D721Med (cell line): ENCODE measurements at regions not wholly inside any gene's neighbourhood (a gene's known extent, or its start where the extent isn't known, plus 50 kb on each side); places are given as distances from the start of the nearest gene placed in this dataset.

Experiments
- DNase-seq: peaks from one replicate; pipeline ENCODE4 v3.0.0; 2011; ENCODE audit warnings: low spot score; ENCODE audit not compliant: insufficient read length
- FAIRE-seq: peaks from 2 replicates; lab custom pipeline; 2011; peaks lifted over from hg19 to GRCh38; lab: Jason Lieb, UNC
- CTCF ChIP-seq: IDR thresholded peaks from 2 replicates; pipeline ENCODE4 v1.5.1; 2012; ENCODE audit warnings: mild to moderate bottlenecking, control low read depth; ENCODE audit not compliant: insufficient read depth; ENCODE audit errors: missing control alignments

GRCh38 chr5:117242028-117242427 is 667.4 kb upstream of the SEMA6A start:
- no peak for TF ChIP-seq CTCF
- DNase-seq (no peak), FAIRE-seq (no peak)

DNA sequence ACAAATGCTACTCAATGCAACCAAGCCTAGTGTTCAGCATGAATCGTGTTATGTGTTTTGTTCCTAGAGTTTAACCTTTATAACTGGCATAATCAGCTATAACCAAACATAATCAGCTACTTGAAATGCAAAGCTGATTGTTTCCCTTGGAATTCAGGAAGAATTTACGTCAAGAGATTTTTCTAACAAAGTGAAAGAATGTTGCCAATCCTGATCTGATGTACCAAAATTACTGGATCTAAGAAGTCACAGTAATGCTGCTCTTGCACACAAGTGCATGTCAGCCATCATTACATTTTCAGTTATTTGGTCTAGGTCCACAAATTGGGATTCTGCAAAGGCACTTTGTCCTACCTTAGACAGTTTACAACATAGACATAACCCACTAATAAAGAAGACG is 662.3 kb upstream of the SEMA6A start:
- no peak for TF ChIP-seq CTCF
- FAIRE-seq: no peak
- DNase-seq: no peak

GRCh38 chr5:117235786-117236185 is 661.2 kb upstream of the SEMA6A start:
- FAIRE-seq (no peak), DNase-seq (no peak)
- TF ChIP-seq CTCF: no peak

GRCh38 chr5:117230375-117230774 is 655.8 kb upstream of the SEMA6A start:
- TF ChIP-seq CTCF: no peak
- FAIRE-seq: no peak
- no peak for DNase-seq

DNA sequence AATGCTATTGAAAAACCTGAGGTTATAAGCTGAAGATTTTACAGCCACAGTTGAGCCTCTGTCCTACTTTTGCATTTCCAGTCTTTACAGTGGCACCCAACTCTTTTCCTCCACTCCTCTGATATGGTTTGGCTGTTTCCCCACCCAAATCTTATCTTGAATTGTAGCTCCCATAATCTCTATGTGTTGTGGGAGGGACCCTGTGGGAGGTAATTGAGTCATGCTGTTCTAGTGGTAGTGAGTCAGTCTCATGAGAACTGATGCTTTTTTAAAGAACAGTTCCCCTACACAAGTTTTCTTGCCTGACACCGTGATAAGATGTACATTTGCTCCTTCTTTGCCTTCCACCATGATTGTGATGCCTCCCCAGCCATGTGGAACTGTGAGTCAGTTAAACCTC is 646.1 kb upstream of the SEMA6A start:
- DNase-seq: no peak
- no peak for FAIRE-seq
- no peak for TF ChIP-seq CTCF

DNA sequence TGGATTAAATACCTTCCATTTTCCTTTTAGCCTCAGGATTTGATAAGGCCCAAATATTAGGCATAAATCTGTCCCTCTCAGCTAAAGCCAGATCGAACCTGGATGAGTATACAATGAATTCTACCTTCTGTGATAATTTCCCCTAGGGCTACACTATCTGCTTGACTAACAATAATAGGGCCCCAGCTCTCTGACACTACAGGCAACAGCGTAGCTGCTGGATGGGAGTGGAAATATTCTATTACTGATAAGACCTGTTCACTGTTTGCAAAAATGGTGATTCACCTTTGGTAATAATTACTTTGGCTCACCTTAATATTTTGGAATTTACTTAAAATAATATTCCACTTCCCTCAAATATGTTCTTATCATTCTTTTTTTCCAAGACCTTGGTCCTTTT is 644.2 kb upstream of the SEMA6A start:
- FAIRE-seq (no peak), DNase-seq (no peak)
- TF ChIP-seq CTCF: no peak

DNA sequence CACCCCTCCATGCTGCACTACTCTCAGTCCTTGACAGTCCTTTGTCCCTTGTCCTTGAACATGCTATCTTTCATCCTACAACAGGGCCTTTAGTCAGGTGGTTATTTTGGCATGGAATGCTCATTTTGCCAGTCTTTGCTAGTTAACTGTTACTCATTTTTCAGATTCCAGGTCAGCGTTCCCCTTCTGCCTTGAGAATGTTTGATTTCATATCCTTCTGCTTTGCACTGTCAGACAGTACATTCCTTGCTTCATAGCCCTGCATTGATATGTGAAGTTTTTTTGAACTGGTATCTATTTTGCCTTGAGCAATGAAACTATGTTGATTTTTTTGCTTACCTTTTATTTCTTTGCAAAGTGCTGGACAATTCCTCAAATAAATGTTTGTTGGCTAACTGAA is 638.2 kb upstream of the SEMA6A start:
- FAIRE-seq (no peak), DNase-seq (no peak)
- no peak for TF ChIP-seq CTCF
